COLO668 (cell line): ENCODE measurements at regions not wholly inside any gene's neighbourhood (a gene's known extent, or its start where the extent isn't known, plus 50 kb on each side); places are given as distances from the start of the nearest gene placed in this dataset.
"Not testable (repeated sequence)": the region's sequence is repeated elsewhere in the genome, so short reads cannot be mapped to it uniquely, and the experiment has no call there.

Source experiments
- DNase-seq: peaks from one replicate; lab custom pipeline; 2025; ENCODE audit not compliant: unreplicated experiment; lab: John Stamatoyannopoulos, UW

GRCh38 chr3:197431346-197431910 lies 124.3 kb downstream of the BDH1 start:
- DNase-seq, result no peak

GRCh38 chr3:197430934-197431333 lies 124.8 kb downstream of the BDH1 start:
- no peak for DNase-seq

- no peak for DNase-seq
Measured at GRCh38 chr3:197430502-197430901, 125.3 kb downstream of the BDH1 start.

GRCh38 chr3:197428952-197429351 lies 126.8 kb downstream of the BDH1 start:
- DNase-seq, result no peak

- DNase-seq, result no peak
Measured at GRCh38 chr3:197428117-197428801, 127.5 kb downstream of the BDH1 start.

GRCh38 chr3:197427021-197427420 lies 128.6 kb upstream of the DLG1 start:
- no peak for DNase-seq

GRCh38 chr3:197426121-197426566 lies 127.7 kb upstream of the DLG1 start:
- DNase-seq, result no peak

- no peak for DNase-seq
Measured at GRCh38 chr3:197425485-197426120, 127.2 kb upstream of the DLG1 start.

- no peak for DNase-seq
Measured at GRCh38 chr3:197424674-197425484, 126.5 kb upstream of the DLG1 start.

GRCh38 chr3:197424266-197424665 lies 125.9 kb upstream of the DLG1 start:
- DNase-seq, result no peak

GRCh38 chr3:197423376-197423775 lies 125.0 kb upstream of the DLG1 start:
- no peak for DNase-seq

GRCh38 chr3:197422506-197422905 lies 124.1 kb upstream of the DLG1 start:
- DNase-seq, result no peak

- DNase-seq, result no peak
Measured at GRCh38 chr3:197421021-197421420, 122.6 kb upstream of the DLG1 start.

- no peak for DNase-seq
Measured at GRCh38 chr3:197420566-197420965, 122.2 kb upstream of the DLG1 start.

- DNase-seq, result no peak
Measured at GRCh38 chr3:197420115-197420514, 121.7 kb upstream of the DLG1 start.

- no peak for DNase-seq
Measured at GRCh38 chr3:197419696-197420095, 121.3 kb upstream of the DLG1 start.

GRCh38 chr3:197417911-197418618 lies 119.7 kb upstream of the DLG1 start:
- no peak for DNase-seq

- no peak for DNase-seq
Measured at GRCh38 chr3:197417441-197417840, 119.0 kb upstream of the DLG1 start.

- DNase-seq, result not testable (repeated sequence)
Measured at GRCh38 chr3:197411899-197412298, 113.5 kb upstream of the DLG1 start.

- DNase-seq, result not testable (repeated sequence)
Measured at GRCh38 chr3:197410170-197410569, 111.8 kb upstream of the DLG1 start.
